Stomach (tissue), 8 donors: ENCODE measurements at regions not wholly inside any gene's neighbourhood (a gene's known extent, or its start where the extent isn't known, plus 50 kb on each side); places are given as distances from the start of the nearest gene placed in this dataset.

ENCODE experiments used
- DNase-seq, 2 donors: peaks; one replicate each; pipeline versions ENCODE4 v3.0.0 to v3.0.0-alpha.2; 2013 to 2019
- H3K27ac ChIP-seq, 5 donors: fragments of 200-600 bp in 4 of 5; sonication (generic) in 4 of 5; one replicate each; pipeline ENCODE4 v1.5.1; 2013 to 2019; ENCODE audit warnings: mild to moderate bottlenecking in 1 of 5, moderate library complexity in 1 of 5
- H3K27me3 ChIP-seq, 3 donors: fragments of 200-600 bp; sonication (generic); one replicate each; pipeline ENCODE4 v1.5.1; 2017 to 2019; ENCODE audit warnings: mixed run types in 1 of 3
- H3K36me3 ChIP-seq, 4 donors: fragments of 200-600 bp; sonication (generic); 1 replicate in 3 of 4; 2 replicates in 1 of 4; pipeline ENCODE4 v1.5.1; 2016 to 2019
- H3K4me1 ChIP-seq, 4 donors: fragments of 200-600 bp; sonication (generic); one replicate each; pipeline ENCODE4 v1.5.1; 2016 to 2019
- H3K4me3 ChIP-seq, 4 donors: fragments of 200-600 bp; sonication (generic) in 3 of 4; one replicate each; pipeline ENCODE4 v1.5.1; 2016 to 2019; ENCODE audit warnings: mild to moderate bottlenecking in 1 of 4
- H3K9me3 ChIP-seq, 4 donors: fragments of 200-600 bp; sonication (generic); one replicate each; pipeline ENCODE4 v1.5.1; 2016 to 2019
- EP300 ChIP-seq: sonication (generic); formaldehyde crosslinking; IDR thresholded peaks from one replicate; pipeline ENCODE4 v1.6.1; 2017; ENCODE audit warnings: antibody characterized with exemption
- POLR2A ChIP-seq, 4 donors: fragments of 450-650 bp; IDR thresholded peaks; one replicate each; pipeline ENCODE4 v1.6.1; 2016; ENCODE audit warnings: antibody characterized with exemption in 4 of 4, control low read depth in 2 of 4, mild to moderate bottlenecking in 1 of 4, moderate library complexity in 1 of 4
- POLR2AphosphoS5 ChIP-seq, 3 donors: sonication (generic); formaldehyde crosslinking; IDR thresholded peaks; one replicate each; pipeline ENCODE4 v1.6.1; 2016; ENCODE audit warnings: antibody characterized with exemption in 3 of 3
- WGBS, 5 donors: extraction: QIAGEN DNeasy Blood & Tissue Kit in 3 of 5; methylation state at CpG; one replicate each; pipeline versions ENCODE4 v1.1.5 to v1.1.7; 2013 to 2018; 5-methylcytosine and 5-hydroxymethylcytosine counted together
- intact Hi-C: fragments of 100-400 bp; cut with DNase I; formaldehyde crosslinking; loops from one replicate; pipeline ENCODE4 v1.15.1; 2023; ENCODE audit warnings: low total_unique reads
- TF ChIP-seq, protein P1 (sequence below), 7 experiments: fragments of 450-650 bp in 4 of 7; fragments of 200-600 bp in 3 of 7; sonication (generic) in 3 of 7; IDR thresholded peaks; one replicate each; pipeline ENCODE4 v1.5.1; 2016 to 2019; ENCODE audit warnings: antibody characterized with exemption in 7 of 7, control low read depth in 2 of 7, mild to moderate bottlenecking in 1 of 7
- donor health status: healthy with polysubstance abuse.
- donor health status: Bipolar disorder and iron deficiency.
- donor health status: healthy.

DNA sequence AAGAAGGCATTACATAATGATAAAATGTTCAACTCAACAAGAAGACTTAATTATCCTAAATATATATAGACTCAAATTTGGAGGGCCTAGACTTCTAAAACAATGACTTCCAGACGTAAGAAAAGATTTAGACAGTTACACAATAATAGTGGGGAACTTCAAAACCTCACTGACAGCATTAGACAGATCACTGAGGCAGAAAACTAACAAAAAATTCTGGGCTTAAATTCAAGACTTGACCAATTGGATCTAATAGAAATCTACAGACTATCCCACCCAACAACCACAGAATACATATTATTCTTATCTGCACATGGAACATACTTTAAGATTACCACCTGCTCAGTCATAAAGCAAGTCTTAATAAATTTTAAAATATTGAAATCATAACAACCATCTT lies 93.3 kb upstream of the ARSJ start:
- intact Hi-C loops = no loop called here
- no peak for TF ChIP-seq POLR2AphosphoS5 (IDR thresholded peaks at IDR 0.05)
- TF ChIP-seq, protein P1, sequence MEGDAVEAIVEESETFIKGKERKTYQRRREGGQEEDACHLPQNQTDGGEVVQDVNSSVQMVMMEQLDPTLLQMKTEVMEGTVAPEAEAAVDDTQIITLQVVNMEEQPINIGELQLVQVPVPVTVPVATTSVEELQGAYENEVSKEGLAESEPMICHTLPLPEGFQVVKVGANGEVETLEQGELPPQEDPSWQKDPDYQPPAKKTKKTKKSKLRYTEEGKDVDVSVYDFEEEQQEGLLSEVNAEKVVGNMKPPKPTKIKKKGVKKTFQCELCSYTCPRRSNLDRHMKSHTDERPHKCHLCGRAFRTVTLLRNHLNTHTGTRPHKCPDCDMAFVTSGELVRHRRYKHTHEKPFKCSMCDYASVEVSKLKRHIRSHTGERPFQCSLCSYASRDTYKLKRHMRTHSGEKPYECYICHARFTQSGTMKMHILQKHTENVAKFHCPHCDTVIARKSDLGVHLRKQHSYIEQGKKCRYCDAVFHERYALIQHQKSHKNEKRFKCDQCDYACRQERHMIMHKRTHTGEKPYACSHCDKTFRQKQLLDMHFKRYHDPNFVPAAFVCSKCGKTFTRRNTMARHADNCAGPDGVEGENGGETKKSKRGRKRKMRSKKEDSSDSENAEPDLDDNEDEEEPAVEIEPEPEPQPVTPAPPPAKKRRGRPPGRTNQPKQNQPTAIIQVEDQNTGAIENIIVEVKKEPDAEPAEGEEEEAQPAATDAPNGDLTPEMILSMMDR (IDR thresholded peaks at IDR 0.05) = no peak
- no peak for TF ChIP-seq POLR2A (IDR thresholded peaks at IDR 0.05)
- TF ChIP-seq EP300 = no peak
- no peak for DNase-seq
- Histone ChIP-seq H3K27ac (no peak overlapping the region), H3K27me3 (no peaks in the 10 kb centered on the region), H3K9me3 (no peaks in the 10 kb centered on the region), H3K4me3 (no peak overlapping the region), H3K36me3 (no peaks in the 10 kb centered on the region), H3K4me1 (no peaks in the 10 kb centered on the region)
- 40 to 74% (median 56%) methylated on average over 1 of the region's 1 CpG for WGBS, 5 donors

DNA sequence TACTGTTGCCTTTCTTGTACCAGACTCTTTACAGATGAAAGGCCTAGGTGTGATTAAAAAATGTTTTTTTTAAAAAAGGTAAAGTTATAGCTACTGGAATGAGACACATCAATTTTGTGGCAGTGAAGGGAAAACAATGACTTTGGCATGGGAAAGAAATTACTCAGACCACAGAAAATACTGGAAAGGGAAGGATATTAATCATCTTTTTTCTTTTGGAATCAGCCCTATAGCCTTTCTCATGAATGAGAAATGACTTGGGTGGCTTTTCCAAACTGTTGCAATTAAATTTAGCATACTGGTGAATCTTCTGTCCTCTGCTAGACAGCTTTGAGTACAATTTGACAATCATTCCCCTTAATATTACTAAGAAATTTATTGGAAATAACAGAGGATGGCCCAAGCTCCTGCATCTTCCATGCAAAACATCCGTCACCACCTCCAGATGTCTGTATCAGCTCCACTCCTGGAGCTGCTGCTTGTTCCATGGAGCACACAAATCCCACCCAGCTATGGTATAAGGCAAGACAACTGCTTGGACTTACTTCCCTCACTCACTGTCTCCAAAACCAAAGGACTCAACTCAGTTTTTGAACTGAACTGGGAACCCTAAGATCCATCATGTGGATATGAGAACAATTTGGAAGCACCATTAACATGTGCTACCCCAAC lies 97.6 kb upstream of the ARSJ start:
- H3K27ac ChIP-seq = no peak overlapping the region
- H3K36me3 ChIP-seq = no peaks in the 10 kb centered on the region
- 92 to 100% (median 94%) methylated on average over 1 of the region's 1 CpG for WGBS, 5 donors
- TF ChIP-seq POLR2A (IDR thresholded peaks at IDR 0.05) = no peak
- no peak for TF ChIP-seq EP300
- TF ChIP-seq, protein P1 (IDR thresholded peaks at IDR 0.05) = no peak
- TF ChIP-seq POLR2AphosphoS5 (IDR thresholded peaks at IDR 0.05) = no peak
- H3K9me3 ChIP-seq = no peaks in the 10 kb centered on the region
- no peak overlapping the region for H3K4me3 ChIP-seq
- no peak for DNase-seq
- no peaks in the 10 kb centered on the region for H3K27me3 ChIP-seq
- no peaks in the 10 kb centered on the region for H3K4me1 ChIP-seq
- intact Hi-C loops = no loop called here

DNA sequence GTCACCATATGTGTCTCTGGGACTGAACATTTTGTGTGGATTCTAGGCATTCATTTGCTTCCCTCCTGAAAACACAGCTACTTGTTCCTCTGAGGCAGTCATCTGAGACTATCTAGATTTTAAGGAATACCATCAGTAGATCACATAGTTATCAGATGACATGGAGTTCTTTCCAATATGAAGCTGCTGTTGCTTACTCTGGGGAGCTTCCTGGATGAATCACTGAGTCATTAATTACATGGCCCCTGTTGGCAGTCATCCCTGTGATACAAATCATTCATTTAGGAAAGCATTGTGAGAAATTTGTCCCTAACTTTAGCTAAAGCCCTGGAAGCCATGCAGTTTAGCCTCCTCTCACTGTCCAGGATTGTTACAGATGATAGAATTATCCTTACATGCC lies 98.2 kb upstream of the ARSJ start:
- intact Hi-C loops = no loop called here
- DNase-seq = peak in 1 of 2 donors; percentile 40
- no peak for TF ChIP-seq POLR2AphosphoS5 (IDR thresholded peaks at IDR 0.05)
- no peak for TF ChIP-seq POLR2A (IDR thresholded peaks at IDR 0.05)
- no peak for TF ChIP-seq EP300
- TF ChIP-seq, protein P1 (IDR thresholded peaks at IDR 0.05) = no peak
- Histone ChIP-seq H3K27ac (no peak overlapping the region), H3K27me3 (no peaks in the 10 kb centered on the region), H3K9me3 (no peaks in the 10 kb centered on the region), H3K4me3 (no peak overlapping the region), H3K36me3 (no peaks in the 10 kb centered on the region), H3K4me1 (no peaks in the 10 kb centered on the region)

DNA sequence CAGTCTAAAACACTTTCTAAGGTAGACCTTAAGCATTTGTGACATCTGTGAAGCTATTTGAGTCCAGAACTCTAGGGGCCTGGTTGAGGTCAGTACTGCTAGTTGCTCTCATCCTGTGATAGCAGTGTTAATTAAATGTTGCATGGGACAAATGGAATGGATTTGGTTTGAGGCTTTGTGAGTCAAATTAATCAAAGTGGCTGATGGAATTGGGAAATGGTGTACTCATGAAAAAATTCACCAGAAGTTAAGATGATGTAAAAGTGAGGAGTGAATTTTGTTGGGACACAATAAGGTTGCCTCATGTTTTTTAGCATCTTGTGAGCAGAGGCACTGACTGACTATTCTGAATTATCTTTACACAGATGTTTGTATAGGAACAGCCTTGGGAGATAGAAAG lies 99.2 kb upstream of the ARSJ start:
- TF ChIP-seq EP300 (no peak), POLR2A (IDR thresholded peaks at IDR 0.05) (no peak), POLR2AphosphoS5 (IDR thresholded peaks at IDR 0.05) (no peak)
- TF ChIP-seq, protein P1 (IDR thresholded peaks at IDR 0.05) = no peak
- intact Hi-C loops = no loop called here
- no peaks in the 10 kb centered on the region for H3K9me3 ChIP-seq
- no peak overlapping the region for H3K27ac ChIP-seq
- no peaks in the 10 kb centered on the region for H3K27me3 ChIP-seq
- H3K4me1 ChIP-seq = no peaks in the 10 kb centered on the region
- H3K4me3 ChIP-seq = no peak overlapping the region
- H3K36me3 ChIP-seq = no peaks in the 10 kb centered on the region
- DNase-seq = no peak
